ENCODE measurements at regions not wholly inside any gene's neighbourhood (a gene's known extent, or its start where the extent isn't known, plus 50 kb on each side); places are given as distances from the start of the nearest gene placed in this dataset.

DNA sequence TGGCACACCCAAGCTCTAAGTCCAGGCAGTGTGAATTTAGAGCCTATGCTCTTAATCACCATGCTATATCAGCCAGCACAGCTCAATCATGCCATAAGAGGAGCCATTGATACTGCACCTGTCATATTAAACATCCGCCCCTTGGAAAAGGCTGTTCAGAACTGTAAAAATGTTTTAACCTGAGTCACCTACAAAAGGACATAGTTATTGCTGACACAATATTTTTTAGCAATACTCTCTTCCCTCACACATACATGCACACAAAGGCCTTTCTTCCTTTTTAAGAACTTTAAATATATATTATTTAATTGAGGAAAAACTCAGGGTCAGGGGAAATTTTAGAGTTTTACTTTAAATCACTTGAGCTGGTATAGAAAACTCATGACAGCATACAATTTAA, 83.5 kb upstream of the ATXN7L3B start (continued):
- TF ChIP-seq, protein P1, sequence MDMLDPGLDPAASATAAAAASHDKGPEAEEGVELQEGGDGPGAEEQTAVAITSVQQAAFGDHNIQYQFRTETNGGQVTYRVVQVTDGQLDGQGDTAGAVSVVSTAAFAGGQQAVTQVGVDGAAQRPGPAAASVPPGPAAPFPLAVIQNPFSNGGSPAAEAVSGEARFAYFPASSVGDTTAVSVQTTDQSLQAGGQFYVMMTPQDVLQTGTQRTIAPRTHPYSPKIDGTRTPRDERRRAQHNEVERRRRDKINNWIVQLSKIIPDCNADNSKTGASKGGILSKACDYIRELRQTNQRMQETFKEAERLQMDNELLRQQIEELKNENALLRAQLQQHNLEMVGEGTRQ (IDR thresholded peaks at IDR 0.05; ENCODE audit: low read length), result no peak
- no peak for TF ChIP-seq TEAD4 (IDR thresholded peaks at IDR 0.05; ENCODE audit: low read depth, low read length)
- TF ChIP-seq SIX5 (IDR thresholded peaks at IDR 0.05; ENCODE audit: low read depth, low read length), result no peak

Data from H1 (cell line).